ENCODE measurements at regions not wholly inside any gene's neighbourhood (a gene's known extent, or its start where the extent isn't known, plus 50 kb on each side); places are given as distances from the start of the nearest gene placed in this dataset.
A peak's percentile ranks its signal among the peaks of the same experiment; 100 is the strongest.
"Not testable (repeated sequence)": the region's sequence is repeated elsewhere in the genome, so short reads cannot be mapped to it uniquely, and the experiment has no call there.

- Histone ChIP-seq H3K4me1 (ENCODE audit: insufficient read depth, low read length) (0 out of 2 replicates have a peak, but pooled peaks cover 5% of the 10 kb centered on the region), H3K36me3 (ENCODE audit: insufficient read depth, low read length) (no peaks in the 10 kb centered on the region), H3K9me3 (ENCODE audit: control insufficient read depth, insufficient read depth, low read length) (no peaks in the 10 kb centered on the region), H3K9ac (ENCODE audit: low read depth, low read length) (no peak overlapping the region)
These were observed 149.7 kb upstream of the SYNPR start for GRCh38 chr3:63128380-63128779.

GRCh38 chr3:63130625-63131024 lies 147.5 kb upstream of the SYNPR start:
- Histone ChIP-seq H3K4me1 (ENCODE audit: insufficient read depth, low read length) (peaks cover 16% of the 10 kb centered on the region; the same call in 1 of the 2 replicates), H3K9me3 (ENCODE audit: control insufficient read depth, insufficient read depth, low read length) (no peaks in the 10 kb centered on the region), H3K36me3 (ENCODE audit: insufficient read depth, low read length) (no peaks in the 10 kb centered on the region), H3K9ac (ENCODE audit: low read depth, low read length) (no peak overlapping the region)

GRCh38 chr3:63132461-63133250 lies 145.5 kb upstream of the SYNPR start:
- no peak overlapping the region for H3K9ac ChIP-seq (ENCODE audit: low read depth, low read length)
- H3K9me3 ChIP-seq (ENCODE audit: control insufficient read depth, insufficient read depth, low read length), result no peaks in the 10 kb centered on the region
- no peaks in the 10 kb centered on the region for H3K36me3 ChIP-seq (ENCODE audit: insufficient read depth, low read length)
- peaks cover 16% of the 10 kb centered on the region; the same call in 1 of the 2 replicates for H3K4me1 ChIP-seq (ENCODE audit: insufficient read depth, low read length)

GRCh38 chr3:63135367-63135766 lies 142.7 kb upstream of the SYNPR start:
- Histone ChIP-seq H3K4me1 (ENCODE audit: insufficient read depth, low read length) (peaks cover 14% of the 10 kb centered on the region; the same call in 1 of the 2 replicates), H3K9me3 (ENCODE audit: control insufficient read depth, insufficient read depth, low read length) (no peaks in the 10 kb centered on the region), H3K36me3 (ENCODE audit: insufficient read depth, low read length) (no peaks in the 10 kb centered on the region), H3K9ac (ENCODE audit: low read depth, low read length) (peak overlapping the region; percentile 56)

- H3K36me3 ChIP-seq (ENCODE audit: insufficient read depth, low read length); H3K9me3 ChIP-seq (ENCODE audit: control insufficient read depth, insufficient read depth, low read length): not testable (repeated sequence)
- Histone ChIP-seq H3K4me1 (ENCODE audit: insufficient read depth, low read length) (peaks cover 12% of the 10 kb centered on the region; the same call in 1 of the 2 replicates), H3K9ac (ENCODE audit: low read depth, low read length) (peak overlapping the region; percentile 56)
These were observed 141.9 kb upstream of the SYNPR start for GRCh38 chr3:63136249-63136648.

- Histone ChIP-seq H3K9ac (ENCODE audit: low read depth, low read length) (no peak overlapping the region), H3K9me3 (ENCODE audit: control insufficient read depth, insufficient read depth, low read length) (no peaks in the 10 kb centered on the region), H3K36me3 (ENCODE audit: insufficient read depth, low read length) (no peaks in the 10 kb centered on the region), H3K4me1 (ENCODE audit: insufficient read depth, low read length) (no peaks in the 10 kb centered on the region)
These were observed 135.4 kb upstream of the SYNPR start for GRCh38 chr3:63142681-63143080.

- no peaks in the 10 kb centered on the region for H3K4me1 ChIP-seq (ENCODE audit: insufficient read depth, low read length)
- H3K36me3 ChIP-seq (ENCODE audit: insufficient read depth, low read length), result no peaks in the 10 kb centered on the region
- no peaks in the 10 kb centered on the region for H3K9me3 ChIP-seq (ENCODE audit: control insufficient read depth, insufficient read depth, low read length)
- no peak overlapping the region for H3K9ac ChIP-seq (ENCODE audit: low read depth, low read length)
These were observed 132.0 kb upstream of the SYNPR start for GRCh38 chr3:63146154-63146553.

GRCh38 chr3:63150880-63151279 lies 127.2 kb upstream of the SYNPR start:
- Histone ChIP-seq H3K9ac (ENCODE audit: low read depth, low read length) (no peak overlapping the region), H3K36me3 (ENCODE audit: insufficient read depth, low read length) (no peaks in the 10 kb centered on the region), H3K9me3 (ENCODE audit: control insufficient read depth, insufficient read depth, low read length) (no peaks in the 10 kb centered on the region), H3K4me1 (ENCODE audit: insufficient read depth, low read length) (no peaks in the 10 kb centered on the region)

GRCh38 chr3:63151897-63152296 lies 126.2 kb upstream of the SYNPR start:
- H3K9ac ChIP-seq (ENCODE audit: low read depth, low read length), result no peak overlapping the region
- H3K4me1 ChIP-seq (ENCODE audit: insufficient read depth, low read length), result no peaks in the 10 kb centered on the region
- no peaks in the 10 kb centered on the region for H3K9me3 ChIP-seq (ENCODE audit: control insufficient read depth, insufficient read depth, low read length)
- no peaks in the 10 kb centered on the region for H3K36me3 ChIP-seq (ENCODE audit: insufficient read depth, low read length)

- Histone ChIP-seq H3K36me3 (ENCODE audit: insufficient read depth, low read length) (no peaks in the 10 kb centered on the region), H3K4me1 (ENCODE audit: insufficient read depth, low read length) (no peaks in the 10 kb centered on the region), H3K9ac (ENCODE audit: low read depth, low read length) (no peak overlapping the region), H3K9me3 (ENCODE audit: control insufficient read depth, insufficient read depth, low read length) (no peaks in the 10 kb centered on the region)
These were observed 118.3 kb upstream of the SYNPR start for GRCh38 chr3:63159764-63160163.

- Histone ChIP-seq H3K36me3 (ENCODE audit: insufficient read depth, low read length) (no peaks in the 10 kb centered on the region), H3K9ac (ENCODE audit: low read depth, low read length) (no peak overlapping the region), H3K4me1 (ENCODE audit: insufficient read depth, low read length) (no peaks in the 10 kb centered on the region), H3K9me3 (ENCODE audit: control insufficient read depth, insufficient read depth, low read length) (no peaks in the 10 kb centered on the region)
These were observed 111.0 kb upstream of the SYNPR start for GRCh38 chr3:63167113-63167512.

- Histone ChIP-seq H3K36me3 (ENCODE audit: insufficient read depth, low read length) (no peaks in the 10 kb centered on the region), H3K9me3 (ENCODE audit: control insufficient read depth, insufficient read depth, low read length) (no peaks in the 10 kb centered on the region), H3K9ac (ENCODE audit: low read depth, low read length) (no peak overlapping the region), H3K4me1 (ENCODE audit: insufficient read depth, low read length) (no peaks in the 10 kb centered on the region)
These were observed 109.9 kb upstream of the SYNPR start for GRCh38 chr3:63168179-63168578.

GRCh38 chr3:63179862-63180522 lies 98.1 kb upstream of the SYNPR start:
- Histone ChIP-seq H3K9ac (ENCODE audit: low read depth, low read length) (no peak overlapping the region), H3K4me1 (ENCODE audit: insufficient read depth, low read length) (no peaks in the 10 kb centered on the region), H3K9me3 (ENCODE audit: control insufficient read depth, insufficient read depth, low read length) (no peaks in the 10 kb centered on the region; the same call in 1 of the 2 replicates), H3K36me3 (ENCODE audit: insufficient read depth, low read length) (no peaks in the 10 kb centered on the region)

GRCh38 chr3:63192248-63192647 lies 85.9 kb upstream of the SYNPR start:
- H3K4me1 ChIP-seq (ENCODE audit: insufficient read depth, low read length), result no peaks in the 10 kb centered on the region
- H3K36me3 ChIP-seq (ENCODE audit: insufficient read depth, low read length), result no peaks in the 10 kb centered on the region
- no peak overlapping the region for H3K9ac ChIP-seq (ENCODE audit: low read depth, low read length)
- no peaks in the 10 kb centered on the region for H3K9me3 ChIP-seq (ENCODE audit: control insufficient read depth, insufficient read depth, low read length)

GRCh38 chr3:63193647-63194046 lies 84.5 kb upstream of the SYNPR start:
- H3K36me3 ChIP-seq (ENCODE audit: insufficient read depth, low read length), result no peaks in the 10 kb centered on the region
- H3K9ac ChIP-seq (ENCODE audit: low read depth, low read length), result no peak overlapping the region
- no peaks in the 10 kb centered on the region for H3K4me1 ChIP-seq (ENCODE audit: insufficient read depth, low read length)
- no peaks in the 10 kb centered on the region for H3K9me3 ChIP-seq (ENCODE audit: control insufficient read depth, insufficient read depth, low read length)

All from ES-I3 (cell line).